ENCODE measurements at regions not wholly inside any gene's neighbourhood (a gene's known extent, or its start where the extent isn't known, plus 50 kb on each side); places are given as distances from the start of the nearest gene placed in this dataset.

- TF ChIP-seq CTCF (IDR thresholded peaks at IDR 0.05) (no peak), POLR2AphosphoS5 (IDR thresholded peaks at IDR 0.05) (no peak)
These were observed 251.6 kb upstream of the ALG10 start for GRCh38 chr12:33770652-33771051.
